SK-N-SH treated with all-trans-retinoic acid at 6 μM for 48 hours (cell line): ENCODE measurements at regions not wholly inside any gene's neighbourhood (a gene's known extent, or its start where the extent isn't known, plus 50 kb on each side); places are given as distances from the start of the nearest gene placed in this dataset.

Source experiments
- BACH2 ChIP-seq: fragments of 250-450 bp; sonication (Bioruptor Pico); IDR thresholded peaks from 2 replicates; pipeline ENCODE4 v1.9.0; 2021; ENCODE audit warnings: mild to moderate bottlenecking, borderline replicate concordance
- CREB5 ChIP-seq: fragments of 250-450 bp; sonication (Bioruptor Pico); IDR thresholded peaks from 2 replicates; pipeline ENCODE4 v1.5.1; 2020; ENCODE audit warnings: low read depth, mild to moderate bottlenecking, moderate library complexity
- CSRNP3 ChIP-seq: fragments of 250-450 bp; sonication (Bioruptor Pico); IDR thresholded peaks from 2 replicates; pipeline ENCODE4 v1.5.1; 2021; ENCODE audit warnings: mild to moderate bottlenecking, moderate library complexity
- GLIS3 ChIP-seq: fragments of 250-450 bp; sonication (Bioruptor Pico); IDR thresholded peaks from 2 replicates; pipeline ENCODE4 v1.5.0; 2020; ENCODE audit warnings: mild to moderate bottlenecking, moderate library complexity
- ISL1 ChIP-seq: fragments of 250-450 bp; sonication (Bioruptor Pico); IDR thresholded peaks from 2 replicates; pipeline ENCODE4 v2.1.2; 2022; ENCODE audit warnings: mild to moderate bottlenecking, moderate library complexity
- POU6F1 ChIP-seq: fragments of 250-450 bp; sonication (Bioruptor Pico); IDR thresholded peaks from 2 replicates; pipeline ENCODE4 v1.8.0; 2021; ENCODE audit warnings: low read depth, mild to moderate bottlenecking, moderate library complexity, borderline replicate concordance
- RARB ChIP-seq: fragments of 250-450 bp; sonication (Bioruptor Pico); IDR thresholded peaks from 2 replicates; pipeline ENCODE4 v1.8.0; 2021; ENCODE audit warnings: mild to moderate bottlenecking, moderate library complexity
- TSHZ2 ChIP-seq: fragments of 250-450 bp; sonication (Bioruptor Pico); IDR thresholded peaks from 2 replicates; pipeline ENCODE4 v1.5.0; 2020; ENCODE audit warnings: mild to moderate bottlenecking, moderate library complexity
- ZFP3 ChIP-seq: fragments of 250-450 bp; sonication (Bioruptor Pico); IDR thresholded peaks from 2 replicates; pipeline ENCODE4 v1.5.0; 2020; ENCODE audit warnings: mild to moderate bottlenecking, moderate library complexity
- ZNF70 ChIP-seq: fragments of 450-650 bp; formaldehyde crosslinking; IDR thresholded peaks from 2 replicates; pipeline ENCODE4 v1.5.0; 2020; ENCODE audit warnings: mild to moderate bottlenecking, moderate library complexity
- TF ChIP-seq, protein P1 (sequence below): fragments of 250-450 bp; sonication (Bioruptor Pico); IDR thresholded peaks from 2 replicates; pipeline ENCODE4 v1.8.0; 2020; ENCODE audit warnings: mild to moderate bottlenecking, moderate library complexity, borderline replicate concordance

DNA sequence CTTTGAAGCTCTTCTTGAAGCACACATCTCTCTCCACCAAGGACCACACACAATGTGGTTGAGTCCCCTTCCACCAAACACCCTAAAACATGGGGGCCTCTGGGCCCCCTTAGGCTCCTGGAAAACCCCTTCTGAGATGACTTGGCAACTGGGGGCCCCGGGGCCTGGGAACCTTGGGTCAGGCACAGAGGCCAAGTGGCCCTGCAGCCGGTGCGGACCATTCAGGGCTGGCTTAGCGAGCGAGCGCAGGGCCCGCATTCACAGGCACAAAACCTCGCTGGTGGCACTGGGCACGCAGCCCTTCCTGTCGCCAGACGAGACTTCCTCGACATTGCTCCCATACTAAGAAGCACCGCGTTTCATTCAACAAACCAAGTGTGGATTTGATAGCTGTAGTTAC, 111.2 kb upstream of the ID2 start:
- TF ChIP-seq, protein P1, sequence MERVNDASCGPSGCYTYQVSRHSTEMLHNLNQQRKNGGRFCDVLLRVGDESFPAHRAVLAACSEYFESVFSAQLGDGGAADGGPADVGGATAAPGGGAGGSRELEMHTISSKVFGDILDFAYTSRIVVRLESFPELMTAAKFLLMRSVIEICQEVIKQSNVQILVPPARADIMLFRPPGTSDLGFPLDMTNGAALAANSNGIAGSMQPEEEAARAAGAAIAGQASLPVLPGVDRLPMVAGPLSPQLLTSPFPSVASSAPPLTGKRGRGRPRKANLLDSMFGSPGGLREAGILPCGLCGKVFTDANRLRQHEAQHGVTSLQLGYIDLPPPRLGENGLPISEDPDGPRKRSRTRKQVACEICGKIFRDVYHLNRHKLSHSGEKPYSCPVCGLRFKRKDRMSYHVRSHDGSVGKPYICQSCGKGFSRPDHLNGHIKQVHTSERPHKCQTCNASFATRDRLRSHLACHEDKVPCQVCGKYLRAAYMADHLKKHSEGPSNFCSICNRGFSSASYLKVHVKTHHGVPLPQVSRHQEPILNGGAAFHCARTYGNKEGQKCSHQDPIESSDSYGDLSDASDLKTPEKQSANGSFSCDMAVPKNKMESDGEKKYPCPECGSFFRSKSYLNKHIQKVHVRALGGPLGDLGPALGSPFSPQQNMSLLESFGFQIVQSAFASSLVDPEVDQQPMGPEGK (CRISPR knock-in tag) = no peak
- no peak for TF ChIP-seq ZNF70 (CRISPR knock-in tag)
- no peak for TF ChIP-seq GLIS3 (CRISPR knock-in tag)
- no peak for TF ChIP-seq ZFP3 (CRISPR knock-in tag)
- no peak for TF ChIP-seq POU6F1 (CRISPR knock-in tag)
- no peak for TF ChIP-seq BACH2 (CRISPR knock-in tag)
- TF ChIP-seq ISL1 (CRISPR knock-in tag) = no peak
- no peak for TF ChIP-seq CSRNP3 (CRISPR knock-in tag)
- TF ChIP-seq CREB5 (CRISPR knock-in tag) = no peak
- TF ChIP-seq RARB (CRISPR knock-in tag) = no peak
- no peak for TF ChIP-seq TSHZ2 (CRISPR knock-in tag)
